SK-N-SH (cell line): ENCODE measurements at regions not wholly inside any gene's neighbourhood (a gene's known extent, or its start where the extent isn't known, plus 50 kb on each side); places are given as distances from the start of the nearest gene placed in this dataset.

Experiments
- CTCF ChIA-PET: fragments of 300-600, 350-600 bp; formaldehyde crosslinking; extraction: SDS; loops from one replicate; lab custom pipeline; 2021; lab: Yijun Ruan, JAX
- POLR2A ChIA-PET: fragments of 350-600 bp; sonication (Branson Sonifier 250); formaldehyde crosslinking; extraction: SDS; loops from one replicate; lab custom pipeline; 2020; ENCODE audit warnings: antibody characterized with exemption, inconsistent platforms; lab: Yijun Ruan, JAX
- DNase-seq: peaks from one replicate; pipeline ENCODE4 v3.0.0; 2012
- H2AFZ ChIP-seq: fragments of 200-600 bp; sonication (generic); 2 replicates; pipeline ENCODE4 v1.8.1; 2016; ENCODE audit warnings: antibody characterized with exemption, mild to moderate bottlenecking, low read depth
- H3F3A ChIP-seq: fragments of 200-600 bp; sonication (generic); replicated peaks from 2 replicates; pipeline ENCODE3; 2016; ENCODE audit warnings: antibody characterized with exemption, mild to moderate bottlenecking; ENCODE audit not compliant: insufficient read depth
- H3K27ac ChIP-seq, 2 experiments: fragments of 200-500 bp in 1 of 2; fragments of 200-600 bp in 1 of 2; sonication (Bioruptor generic) in 1 of 2; sonication (generic), shearing (Covaris generic) in 1 of 2; 2 replicates each; pipeline versions ENCODE4 v1.5.1 to v1.6.1; 2014 to 2016; ENCODE audit warnings: low read depth in 2 of 2, inconsistent platforms in 1 of 2, low read length in 1 of 2, mild to moderate bottlenecking in 1 of 2, mixed read lengths in 1 of 2
- H3K27me3 ChIP-seq: fragments of 200-600 bp; sonication (generic), shearing (Covaris generic); 2 replicates; pipeline ENCODE4 v1.6.1; 2016; ENCODE audit warnings: mixed run types; ENCODE audit not compliant: insufficient read depth
- H3K36me3 ChIP-seq, 2 experiments: fragments of 200-500 bp in 1 of 2; fragments of 200-600 bp in 1 of 2; sonication (Bioruptor generic) in 1 of 2; sonication (generic) in 1 of 2; replicated peaks in 1 of 2; 2 replicates each; pipeline versions ENCODE3 to v1.5.1; 2014 to 2016; ENCODE audit warnings: low read length in 1 of 2, mild to moderate bottlenecking in 1 of 2; ENCODE audit not compliant: insufficient read depth in 2 of 2, control insufficient read depth in 1 of 2
- H3K4me1 ChIP-seq, 2 experiments: fragments of 200-500 bp in 1 of 2; fragments of 200-600 bp in 1 of 2; sonication (Bioruptor generic) in 1 of 2; sonication (generic), shearing (Covaris generic) in 1 of 2; 2 replicates each; pipeline versions ENCODE4 v1.5.1 to v1.6.1; 2014 to 2016; ENCODE audit warnings: low read depth in 1 of 2, low read length in 1 of 2, mixed run types in 1 of 2; ENCODE audit not compliant: insufficient read depth in 2 of 2, control insufficient read depth in 1 of 2
- H3K4me2 ChIP-seq: fragments of 200-600 bp; sonication (generic), shearing (Covaris generic); 2 replicates; pipeline ENCODE4 v1.6.1; 2017; ENCODE audit warnings: mixed run types
- H3K4me3 ChIP-seq, 2 experiments: fragments of 200-500 bp in 1 of 2; fragments of 200-600 bp in 1 of 2; sonication (Bioruptor generic) in 1 of 2; sonication (generic), shearing (Covaris generic) in 1 of 2; 2 replicates each; pipeline versions ENCODE4 v1.5.1 to v1.8.1; 2014 to 2016; ENCODE audit warnings: low read depth in 2 of 2, inconsistent platforms in 1 of 2, low read length in 1 of 2, mild to moderate bottlenecking in 1 of 2, mixed read lengths in 1 of 2, moderate library complexity in 1 of 2
- H3K79me2 ChIP-seq: fragments of 200-600 bp; sonication (generic); 2 replicates; pipeline ENCODE4 v1.8.1; 2017; ENCODE audit warnings: mild to moderate bottlenecking; ENCODE audit not compliant: insufficient read depth
- H3K9ac ChIP-seq: fragments of 200-600 bp; sonication (generic); 2 replicates; pipeline ENCODE4 v1.6.1; 2017; ENCODE audit warnings: mixed run types
- H3K9me2 ChIP-seq: fragments of 200-600 bp; sonication (generic); 2 replicates; pipeline ENCODE4 v1.6.1; 2017; ENCODE audit warnings: mixed run types
- H3K9me3 ChIP-seq: fragments of 200-600 bp; sonication (generic); 2 replicates; pipeline ENCODE4 v1.6.1; 2017; ENCODE audit warnings: mixed run types, mild to moderate bottlenecking, moderate library complexity
- H4K20me1 ChIP-seq: fragments of 200-600 bp; sonication (generic); 2 replicates; pipeline ENCODE4 v1.6.1; 2017; ENCODE audit warnings: mild to moderate bottlenecking, mixed run types; ENCODE audit not compliant: insufficient read depth
- CHD2 ChIP-seq: fragments of 150-350 bp; IDR thresholded peaks from 2 replicates; pipeline ENCODE4 v1.6.1; 2018; ENCODE audit warnings: low read length; ENCODE audit not compliant: partially characterized antibody
- ELF1 ChIP-seq: IDR thresholded peaks from 2 replicates; pipeline ENCODE4 v1.4.0; 2012
- FOXJ3 ChIP-seq: sonication (generic); formaldehyde crosslinking; IDR thresholded peaks from 2 replicates; pipeline ENCODE4 v1.5.1; 2020; ENCODE audit warnings: mild to moderate bottlenecking, missing genetic modification reagents
- FOXM1 ChIP-seq: IDR thresholded peaks from 2 replicates; pipeline ENCODE4 v1.4.0; 2012; ENCODE audit warnings: low read depth, mild to moderate bottlenecking
- GABPA ChIP-seq: IDR thresholded peaks from 2 replicates; pipeline ENCODE4 v1.4.0; 2012; ENCODE audit warnings: low read depth, mild to moderate bottlenecking
- JUND ChIP-seq: IDR thresholded peaks from 2 replicates; pipeline ENCODE4 v1.4.0; 2012
- MEF2A ChIP-seq: IDR thresholded peaks from 2 replicates; pipeline ENCODE4 v1.4.0; 2012; ENCODE audit warnings: low read depth, borderline replicate concordance
- NFIC ChIP-seq: IDR thresholded peaks from 2 replicates; pipeline ENCODE4 v1.4.0; 2012; ENCODE audit warnings: borderline replicate concordance
- POLR2AphosphoS5 ChIP-seq: IDR thresholded peaks from 2 replicates; pipeline ENCODE4 v1.6.1; 2012; ENCODE audit warnings: low read depth, low read length
- RAD21 ChIP-seq: IDR thresholded peaks from 2 replicates; pipeline ENCODE4 v1.6.1; 2012; ENCODE audit warnings: mild to moderate bottlenecking, low read length
- RCOR1 ChIP-seq: fragments of 150-350 bp; IDR thresholded peaks from 2 replicates; pipeline ENCODE4 v1.6.1; 2017; ENCODE audit warnings: antibody characterized with exemption, low read length
- REST ChIP-seq: IDR thresholded peaks from 2 replicates; pipeline ENCODE4 v1.6.1; 2012; ENCODE audit warnings: mild to moderate bottlenecking, low read depth, low read length, moderate library complexity
- RFX5 ChIP-seq: IDR thresholded peaks from 2 replicates; pipeline ENCODE4 v1.6.1; 2012; ENCODE audit warnings: mild to moderate bottlenecking, improper control_type of control experiment, low read length
- SIN3A ChIP-seq: IDR thresholded peaks from 2 replicates; pipeline ENCODE4 v1.6.1; 2012; ENCODE audit warnings: low read depth, mild to moderate bottlenecking, low read length, moderate library complexity, borderline replicate concordance
- SMC3 ChIP-seq: IDR thresholded peaks from 2 replicates; pipeline ENCODE4 v1.6.1; 2012; ENCODE audit warnings: low read depth, low read length, improper control_type of control experiment
- TEAD4 ChIP-seq: IDR thresholded peaks from 2 replicates; pipeline ENCODE4 v1.4.0; 2012; ENCODE audit warnings: mild to moderate bottlenecking, borderline replicate concordance; ENCODE audit not compliant: insufficient read depth
- USF1 ChIP-seq: IDR thresholded peaks from 2 replicates; pipeline ENCODE4 v1.4.0; 2012; ENCODE audit warnings: low read depth, borderline replicate concordance
- YY1 ChIP-seq: IDR thresholded peaks from 2 replicates; pipeline ENCODE4 v1.4.0; 2012; ENCODE audit warnings: low read depth, mild to moderate bottlenecking
- WGBS: methylation state at CpG from one replicate; pipeline ENCODE4 v1.1.6; 2017; ENCODE audit warnings: low lambda C conversion rate; 5-methylcytosine and 5-hydroxymethylcytosine counted together
- TF ChIP-seq, protein P1 (sequence below): IDR thresholded peaks from 2 replicates; pipeline ENCODE4 v1.4.0; 2012; ENCODE audit warnings: low read depth, borderline replicate concordance
- TF ChIP-seq, protein P2 (sequence below): fragments of 150-350 bp; IDR thresholded peaks from 2 replicates; pipeline ENCODE4 v1.6.1; 2016; ENCODE audit warnings: mild to moderate bottlenecking, low read depth, low read length
- TF ChIP-seq, protein P3 (sequence below): IDR thresholded peaks from 2 replicates; pipeline ENCODE4; 2012

DNA sequence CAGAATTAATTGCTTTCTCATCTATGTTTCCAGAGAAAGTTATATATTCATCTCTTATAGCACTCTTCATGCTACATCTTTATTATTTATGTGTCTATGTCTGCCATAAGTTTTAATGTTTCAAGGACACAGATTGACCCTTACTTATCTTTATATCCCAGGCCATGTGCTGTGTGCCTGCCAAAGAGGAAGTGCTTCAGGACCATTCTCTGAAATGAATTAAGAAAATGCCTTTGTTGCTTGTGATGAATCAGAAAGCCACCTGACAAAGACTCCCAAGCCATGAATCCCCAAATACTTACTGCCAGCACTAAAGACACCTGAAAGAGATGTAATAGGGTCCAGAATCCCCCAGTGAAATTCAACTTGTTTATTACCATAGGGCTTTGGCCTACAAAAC lies 342.1 kb upstream of the C1orf87 start:
- ChIA-PET CTCF (interaction anchor here (1.1 kb wide), 1 partner anchor 10 kb away, joined by 3 read pairs; no protein-coding TSS in a partner anchor), POLR2A (no interaction called here)
- Histone ChIP-seq H3K4me3 (no peak overlapping the region), H3K27ac (no peak overlapping the region; a peak in 1 of 4 replicates), H3K27me3 (no peaks in the 10 kb centered on the region), H3K9ac (no peak overlapping the region), H3F3A (no peaks in the 10 kb centered on the region), H3K4me1 (no peaks in the 10 kb centered on the region), H2AFZ (no peak overlapping the region), H3K9me3 (no peaks in the 10 kb centered on the region), H3K9me2 (no peaks in the 10 kb centered on the region), H3K36me3 (no peaks in the 10 kb centered on the region), H3K79me2 (no peaks in the 10 kb centered on the region), H4K20me1 (no peaks in the 10 kb centered on the region), H3K4me2 (no peak overlapping the region)
- TF ChIP-seq SMC3 (no peak), CHD2 (no peak), FOXJ3 (CRISPR knock-in tag) (no peak), RFX5 (no peak), USF1 (no peak), RAD21 (no peak)
- no peak for DNase-seq

DNA sequence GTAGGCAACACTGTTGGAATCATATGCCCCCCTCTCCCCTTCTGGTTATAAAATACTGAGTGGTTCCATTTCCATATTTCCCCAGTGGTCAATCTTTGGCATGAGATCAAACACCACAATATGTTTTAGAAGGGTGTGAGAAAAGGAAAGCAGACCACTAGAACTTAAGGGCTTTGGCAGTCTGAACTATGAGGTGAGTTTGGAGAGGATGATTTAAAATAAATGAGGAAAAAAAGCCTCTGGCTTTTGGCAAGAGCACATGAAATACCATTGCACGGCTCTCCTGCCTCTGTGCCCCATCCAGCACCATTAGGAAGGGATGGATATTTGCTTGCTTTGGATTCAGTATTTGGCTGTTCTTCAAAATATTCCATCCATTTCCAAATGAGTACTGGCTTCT lies 339.5 kb upstream of the C1orf87 start:
- no peaks in the 10 kb centered on the region for H3K36me3 ChIP-seq
- H3K79me2 ChIP-seq = no peaks in the 10 kb centered on the region
- H3F3A ChIP-seq = no peaks in the 10 kb centered on the region
- no peak overlapping the region for H3K27ac ChIP-seq
- no peak overlapping the region for H3K4me2 ChIP-seq
- ChIA-PET CTCF (no interaction called here), POLR2A (no interaction called here)
- H3K4me1 ChIP-seq = no peaks in the 10 kb centered on the region
- no peak overlapping the region for H2AFZ ChIP-seq
- H3K4me3 ChIP-seq = no peak overlapping the region
- DNase-seq = no peak
- 59% methylated on average over 1 of the region's 1 CpG for WGBS
- H3K27me3 ChIP-seq = no peaks in the 10 kb centered on the region
- no peak overlapping the region for H3K9ac ChIP-seq
- no peaks in the 10 kb centered on the region for H3K9me2 ChIP-seq
- TF ChIP-seq, protein P1, sequence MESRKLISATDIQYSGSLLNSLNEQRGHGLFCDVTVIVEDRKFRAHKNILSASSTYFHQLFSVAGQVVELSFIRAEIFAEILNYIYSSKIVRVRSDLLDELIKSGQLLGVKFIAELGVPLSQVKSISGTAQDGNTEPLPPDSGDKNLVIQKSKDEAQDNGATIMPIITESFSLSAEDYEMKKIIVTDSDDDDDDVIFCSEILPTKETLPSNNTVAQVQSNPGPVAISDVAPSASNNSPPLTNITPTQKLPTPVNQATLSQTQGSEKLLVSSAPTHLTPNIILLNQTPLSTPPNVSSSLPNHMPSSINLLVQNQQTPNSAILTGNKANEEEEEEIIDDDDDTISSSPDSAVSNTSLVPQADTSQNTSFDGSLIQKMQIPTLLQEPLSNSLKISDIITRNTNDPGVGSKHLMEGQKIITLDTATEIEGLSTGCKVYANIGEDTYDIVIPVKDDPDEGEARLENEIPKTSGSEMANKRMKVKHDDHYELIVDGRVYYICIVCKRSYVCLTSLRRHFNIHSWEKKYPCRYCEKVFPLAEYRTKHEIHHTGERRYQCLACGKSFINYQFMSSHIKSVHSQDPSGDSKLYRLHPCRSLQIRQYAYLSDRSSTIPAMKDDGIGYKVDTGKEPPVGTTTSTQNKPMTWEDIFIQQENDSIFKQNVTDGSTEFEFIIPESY = no peak
- TF ChIP-seq POLR2AphosphoS5 = no peak
- TF ChIP-seq RFX5 = no peak
- TF ChIP-seq ELF1 = no peak
- TF ChIP-seq TEAD4 = no peak
- no peak for TF ChIP-seq RCOR1
- TF ChIP-seq, protein P2, sequence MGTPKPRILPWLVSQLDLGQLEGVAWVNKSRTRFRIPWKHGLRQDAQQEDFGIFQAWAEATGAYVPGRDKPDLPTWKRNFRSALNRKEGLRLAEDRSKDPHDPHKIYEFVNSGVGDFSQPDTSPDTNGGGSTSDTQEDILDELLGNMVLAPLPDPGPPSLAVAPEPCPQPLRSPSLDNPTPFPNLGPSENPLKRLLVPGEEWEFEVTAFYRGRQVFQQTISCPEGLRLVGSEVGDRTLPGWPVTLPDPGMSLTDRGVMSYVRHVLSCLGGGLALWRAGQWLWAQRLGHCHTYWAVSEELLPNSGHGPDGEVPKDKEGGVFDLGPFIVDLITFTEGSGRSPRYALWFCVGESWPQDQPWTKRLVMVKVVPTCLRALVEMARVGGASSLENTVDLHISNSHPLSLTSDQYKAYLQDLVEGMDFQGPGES = no peak
- TF ChIP-seq REST = no peak
- TF ChIP-seq FOXJ3 (CRISPR knock-in tag) = no peak
- TF ChIP-seq, protein P3, sequence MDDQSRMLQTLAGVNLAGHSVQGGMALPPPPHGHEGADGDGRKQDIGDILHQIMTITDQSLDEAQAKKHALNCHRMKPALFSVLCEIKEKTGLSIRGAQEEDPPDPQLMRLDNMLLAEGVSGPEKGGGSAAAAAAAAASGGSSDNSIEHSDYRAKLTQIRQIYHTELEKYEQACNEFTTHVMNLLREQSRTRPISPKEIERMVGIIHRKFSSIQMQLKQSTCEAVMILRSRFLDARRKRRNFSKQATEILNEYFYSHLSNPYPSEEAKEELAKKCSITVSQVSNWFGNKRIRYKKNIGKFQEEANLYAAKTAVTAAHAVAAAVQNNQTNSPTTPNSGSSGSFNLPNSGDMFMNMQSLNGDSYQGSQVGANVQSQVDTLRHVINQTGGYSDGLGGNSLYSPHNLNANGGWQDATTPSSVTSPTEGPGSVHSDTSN = no peak
- TF ChIP-seq RAD21 = no peak
- TF ChIP-seq SIN3A = no peak
- TF ChIP-seq YY1 = no peak
- no peak for TF ChIP-seq MEF2A
- TF ChIP-seq JUND = no peak
- no peak for TF ChIP-seq CHD2
- TF ChIP-seq FOXM1 = no peak
- TF ChIP-seq GABPA = no peak
- no peak for TF ChIP-seq NFIC
- TF ChIP-seq, all 33 proteins: peak for 0
- Histone ChIP-seq H4K20me1 (no peaks in the 10 kb centered on the region), H3K9me3 (no peaks in the 10 kb centered on the region)
